Stimulated activated memory B cell treated with anti-CD40 and anti-IgM and Interleukin-4, amounts not matched to agents 10 μg/mL and 1 μg/mL and 100 μg/mL, for 72 hours (primary cell): ENCODE measurements at regions not wholly inside any gene's neighbourhood (a gene's known extent, or its start where the extent isn't known, plus 50 kb on each side); places are given as distances from the start of the nearest gene placed in this dataset.
"Not testable (repeated sequence)": the region's sequence is repeated elsewhere in the genome, so short reads cannot be mapped to it uniquely, and the experiment has no call there.

ENCODE experiments used
- ATAC-seq: fragments of 150-1000 bp; cut with Tn5 transposase; 2 replicates; pipeline ENCODE4 v1.10.0; 2021
- H3K27ac Mint-ChIP-seq: one replicate; pipeline ENCODE4 v1.8.0; 2022; ENCODE audit warnings: mild to moderate bottlenecking, mixed read lengths
- H3K27me3 Mint-ChIP-seq: one replicate; pipeline ENCODE4 v1.8.0; 2022; ENCODE audit warnings: mixed read lengths
- H3K36me3 Mint-ChIP-seq: one replicate; pipeline ENCODE4 v1.8.0; 2022; ENCODE audit warnings: mixed read lengths
- H3K4me1 Mint-ChIP-seq: one replicate; pipeline ENCODE4 v1.8.0; 2022; ENCODE audit warnings: mixed read lengths
- H3K4me3 Mint-ChIP-seq: one replicate; pipeline ENCODE4 v1.8.0; 2022; ENCODE audit warnings: mild to moderate bottlenecking, moderate library complexity, mixed read lengths
- H3K9me3 Mint-ChIP-seq: one replicate; pipeline ENCODE4 v1.8.0; 2022; ENCODE audit warnings: mixed read lengths

DNA sequence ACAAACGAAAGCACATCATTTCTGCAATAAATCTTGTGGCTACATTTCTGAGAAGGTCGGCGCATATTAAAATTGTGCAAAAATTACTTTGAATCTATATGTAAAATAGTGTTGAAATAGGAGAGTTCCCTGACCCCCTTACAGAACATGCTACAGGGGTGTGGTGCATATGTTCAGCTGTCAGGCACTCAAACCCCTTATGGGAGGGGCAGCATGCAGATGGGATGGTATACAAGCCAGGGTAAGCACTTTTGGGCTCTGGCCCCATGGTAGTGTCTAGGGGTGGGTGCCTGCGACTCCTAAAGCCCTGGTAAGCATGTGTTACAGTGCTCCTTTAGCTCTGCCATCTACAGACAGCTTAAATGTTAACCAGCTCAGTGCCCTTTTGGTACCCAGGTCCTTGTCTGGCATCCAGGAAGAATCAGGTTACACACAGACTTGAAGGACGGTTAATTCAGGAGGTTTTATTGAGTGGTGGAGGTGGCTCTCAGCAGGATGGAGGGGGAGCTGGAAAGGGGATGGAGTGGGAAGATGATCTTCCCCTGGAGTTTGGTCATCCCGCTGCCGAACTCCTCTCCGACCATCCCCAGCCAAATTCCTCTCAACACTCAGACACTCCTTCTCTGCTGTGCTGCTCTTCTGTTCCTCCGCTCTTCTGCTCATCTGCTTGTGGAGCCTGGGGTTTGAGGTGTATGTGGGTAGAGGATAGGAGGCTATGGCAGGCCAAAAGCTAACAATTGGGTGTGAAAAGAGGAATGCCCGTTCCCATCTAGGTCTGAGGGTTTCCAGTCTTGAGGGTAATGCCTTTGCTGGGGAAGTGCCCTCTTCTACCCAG is 84.6 kb upstream of the RASEF start:
- no peaks in the 10 kb centered on the region for H3K36me3 Mint-ChIP-seq
- peaks cover 3% of the 10 kb centered on the region for H3K9me3 Mint-ChIP-seq
- no peaks in the 10 kb centered on the region for H3K27me3 Mint-ChIP-seq
- H3K27ac Mint-ChIP-seq = no peak overlapping the region
- H3K4me3 Mint-ChIP-seq = no peak overlapping the region
- H3K4me1 Mint-ChIP-seq = no peaks in the 10 kb centered on the region
- ATAC-seq = no peak

DNA sequence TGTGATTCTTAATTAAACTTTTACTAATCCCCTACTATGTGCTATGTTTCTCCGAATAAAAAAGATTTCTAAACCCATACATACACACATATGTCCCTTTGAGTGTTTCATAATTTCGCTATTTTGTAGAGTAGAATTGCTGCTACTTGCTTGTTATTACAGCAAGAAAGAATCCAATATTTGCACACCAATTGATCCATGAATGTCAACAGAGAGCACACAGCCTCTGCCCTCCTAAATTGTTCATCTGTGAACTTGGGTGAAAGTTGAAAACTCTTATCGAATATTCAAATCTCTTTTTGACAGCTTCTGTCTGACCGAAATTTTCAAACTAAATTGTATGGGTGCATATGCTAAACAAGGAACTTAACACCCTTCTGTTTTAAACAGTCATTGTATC is 83.4 kb upstream of the RASEF start:
- Mint-ChIP-seq H3K4me3 (no peak overlapping the region), H3K27me3 (no peaks in the 10 kb centered on the region), H3K36me3 (no peaks in the 10 kb centered on the region), H3K9me3 (peaks cover 3% of the 10 kb centered on the region), H3K4me1 (no peaks in the 10 kb centered on the region), H3K27ac (no peak overlapping the region)
- no peak for ATAC-seq

DNA sequence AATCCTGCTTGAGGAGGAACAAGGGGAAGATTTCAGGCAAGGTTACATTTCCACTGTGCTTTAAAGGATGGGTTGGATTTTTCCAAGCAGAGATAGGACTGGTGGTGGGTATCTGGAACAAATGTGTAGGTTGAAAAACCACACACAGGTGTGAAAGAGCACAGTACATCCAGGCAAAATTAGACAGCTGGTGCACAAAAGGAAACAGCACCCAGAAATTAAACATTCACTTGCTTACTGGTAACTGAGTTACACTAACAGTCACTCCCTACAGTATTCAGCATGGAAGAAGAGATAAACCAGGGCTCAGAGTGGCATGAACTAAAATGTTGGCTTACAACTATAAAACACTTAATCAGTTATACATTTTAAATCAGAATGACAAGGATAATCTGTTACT is 81.5 kb upstream of the RASEF start:
- Mint-ChIP-seq H3K36me3 (no peaks in the 10 kb centered on the region), H3K27ac (no peak overlapping the region), H3K9me3 (peaks cover 3% of the 10 kb centered on the region), H3K4me3 (no peak overlapping the region), H3K4me1 (no peaks in the 10 kb centered on the region), H3K27me3 (no peaks in the 10 kb centered on the region)
- ATAC-seq = no peak

DNA sequence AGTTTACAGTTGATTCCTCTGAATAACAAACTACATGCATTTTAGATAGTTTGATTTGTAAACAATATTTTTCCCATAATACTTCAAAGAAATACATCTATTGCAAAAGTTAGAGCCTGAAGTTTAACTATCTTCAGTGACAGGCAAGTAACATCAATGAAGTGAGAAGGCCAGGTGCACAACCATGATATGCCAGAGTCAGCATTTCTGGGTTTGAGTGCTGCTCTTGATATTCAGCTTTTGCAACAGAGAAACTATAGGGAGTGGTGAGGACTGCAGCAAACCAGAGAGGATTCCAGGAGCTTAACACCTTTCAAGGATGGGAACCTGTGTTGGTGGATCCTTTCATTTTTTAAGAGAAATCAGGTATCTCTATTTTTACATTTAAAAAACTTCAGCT is 79.4 kb upstream of the RASEF start:
- Mint-ChIP-seq H3K27me3 (no peaks in the 10 kb centered on the region), H3K36me3 (no peaks in the 10 kb centered on the region), H3K4me1 (no peaks in the 10 kb centered on the region), H3K9me3 (no peaks in the 10 kb centered on the region), H3K27ac (no peak overlapping the region), H3K4me3 (no peak overlapping the region)
- no peak for ATAC-seq

DNA sequence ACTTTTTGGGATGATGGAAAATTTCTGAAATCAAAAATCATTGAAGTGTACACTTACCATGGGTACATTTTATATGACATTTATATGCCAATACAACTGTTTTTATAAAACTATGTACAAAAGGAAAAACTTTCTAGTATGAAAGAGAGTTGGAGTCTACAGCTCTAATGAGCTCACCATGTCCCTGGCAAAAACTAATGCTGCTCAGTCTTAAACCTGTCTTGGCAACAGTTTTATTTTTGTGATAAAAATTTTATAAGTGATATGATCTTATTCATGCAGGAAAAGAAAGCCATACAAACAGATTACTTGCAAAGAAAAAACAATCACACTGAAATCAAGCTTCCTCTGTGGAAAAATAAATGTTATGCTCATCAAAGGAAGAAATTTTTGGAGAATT is 78.9 kb upstream of the RASEF start:
- Mint-ChIP-seq H3K4me3 (no peak overlapping the region), H3K4me1 (no peaks in the 10 kb centered on the region), H3K36me3 (no peaks in the 10 kb centered on the region), H3K9me3 (no peaks in the 10 kb centered on the region), H3K27ac (no peak overlapping the region), H3K27me3 (no peaks in the 10 kb centered on the region)
- ATAC-seq = no peak

DNA sequence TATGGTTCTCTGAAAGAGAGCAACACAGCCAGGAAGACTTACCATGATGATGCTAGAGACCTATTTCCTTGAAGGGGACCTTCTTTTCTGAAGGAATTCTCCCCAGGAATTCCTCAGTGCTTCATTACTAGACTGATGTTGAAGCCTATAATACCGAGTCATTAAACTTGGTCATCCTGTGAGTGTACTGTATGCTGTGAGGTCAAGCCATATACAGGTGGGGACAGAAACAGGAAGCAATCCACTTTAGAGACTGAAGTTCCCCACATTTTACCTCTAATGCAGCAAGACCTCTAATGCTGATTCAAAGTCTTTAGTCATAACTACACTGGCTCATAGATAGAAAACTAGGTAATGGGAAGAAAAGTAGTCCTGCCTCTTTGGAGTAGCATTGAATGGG is 77.1 kb upstream of the RASEF start:
- H3K36me3 Mint-ChIP-seq = no peaks in the 10 kb centered on the region
- no peak overlapping the region for H3K27ac Mint-ChIP-seq
- H3K4me3 Mint-ChIP-seq = no peak overlapping the region
- no peaks in the 10 kb centered on the region for H3K27me3 Mint-ChIP-seq
- no peak for ATAC-seq
- H3K4me1 Mint-ChIP-seq = no peaks in the 10 kb centered on the region
- H3K9me3 Mint-ChIP-seq = no peaks in the 10 kb centered on the region

DNA sequence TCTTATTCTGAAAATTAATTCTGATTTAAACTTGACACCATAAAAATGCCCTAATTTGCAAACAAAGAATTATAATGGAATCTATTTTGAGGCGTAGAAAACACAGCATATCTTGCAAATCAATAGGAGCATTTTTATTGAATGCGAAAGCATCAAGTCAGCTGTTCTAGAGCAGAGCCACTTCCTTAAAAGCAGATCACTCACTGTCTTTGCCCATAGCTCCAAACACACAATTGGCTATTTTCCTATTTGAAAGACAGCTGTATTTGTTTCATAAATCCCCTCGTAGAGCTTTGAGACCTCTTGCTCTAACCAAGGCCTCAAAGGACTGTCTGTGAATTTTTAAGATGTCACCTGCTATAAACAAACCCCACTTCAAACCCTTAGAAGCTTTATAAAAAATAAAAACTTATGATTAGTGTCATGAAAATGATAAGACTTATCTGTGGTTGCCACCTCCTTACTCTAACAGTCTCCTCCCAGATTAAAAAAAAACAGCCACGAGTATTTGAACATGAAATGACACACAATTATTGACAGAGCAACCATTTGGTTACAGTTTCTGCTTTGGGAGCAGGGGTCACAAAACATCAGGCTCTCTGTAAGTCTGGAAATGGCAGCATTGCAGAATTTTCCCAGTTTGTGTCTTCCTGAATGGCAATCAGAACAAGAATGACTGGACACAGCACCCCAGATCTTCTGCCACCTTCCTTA is 75.6 kb upstream of the RASEF start:
- Mint-ChIP-seq H3K4me3 (no peak overlapping the region), H3K9me3 (peaks cover 2% of the 10 kb centered on the region), H3K27ac (no peak overlapping the region), H3K36me3 (no peaks in the 10 kb centered on the region), H3K4me1 (no peaks in the 10 kb centered on the region), H3K27me3 (no peaks in the 10 kb centered on the region)
- ATAC-seq = no peak

DNA sequence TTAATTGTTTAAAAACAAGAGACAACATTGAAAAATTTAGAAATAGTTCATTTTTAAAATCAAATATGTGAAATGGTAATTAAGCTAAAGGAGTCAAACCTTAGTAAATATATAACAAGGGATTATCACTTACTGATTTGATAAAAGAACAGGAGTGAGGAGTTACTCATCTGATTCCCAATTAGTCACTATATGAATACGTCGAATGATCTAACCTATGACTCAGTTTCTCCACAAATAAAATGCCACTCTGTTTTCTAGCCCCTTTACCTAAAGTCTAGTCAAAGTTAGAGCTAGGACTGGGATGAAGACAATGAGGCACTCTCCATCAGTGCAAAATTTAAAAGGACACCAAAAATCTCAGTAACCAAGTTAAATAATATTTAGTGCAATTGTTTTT is 70.4 kb upstream of the RASEF start:
- Mint-ChIP-seq H3K36me3 (no peaks in the 10 kb centered on the region), H3K27me3 (no peaks in the 10 kb centered on the region), H3K9me3 (peaks cover 6% of the 10 kb centered on the region), H3K4me3 (no peak overlapping the region), H3K4me1 (no peaks in the 10 kb centered on the region), H3K27ac (no peak overlapping the region)
- no peak for ATAC-seq

DNA sequence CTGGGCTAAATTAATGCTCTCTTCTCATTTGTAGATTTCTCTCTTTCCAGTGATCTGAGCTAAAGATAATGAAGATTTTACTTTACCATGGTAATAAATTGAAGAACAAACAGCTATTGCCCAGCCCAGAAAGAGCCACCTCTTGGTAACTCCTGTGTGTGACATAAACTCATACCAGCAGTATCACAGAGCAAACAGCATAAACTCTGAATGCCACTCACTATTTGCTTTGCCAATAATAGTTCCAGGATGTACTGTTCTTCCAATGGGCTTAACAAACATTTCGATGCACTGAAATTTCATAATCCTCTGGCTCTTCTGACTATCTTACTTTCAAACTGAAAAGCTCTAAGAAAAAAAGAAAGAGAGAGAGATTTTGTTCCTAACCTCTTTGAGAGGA is 69.8 kb upstream of the RASEF start:
- no peak for ATAC-seq
- Mint-ChIP-seq H3K27me3 (no peaks in the 10 kb centered on the region), H3K27ac (no peak overlapping the region), H3K4me3 (no peak overlapping the region), H3K4me1 (no peaks in the 10 kb centered on the region), H3K36me3 (no peaks in the 10 kb centered on the region), H3K9me3 (peaks cover 8% of the 10 kb centered on the region)

DNA sequence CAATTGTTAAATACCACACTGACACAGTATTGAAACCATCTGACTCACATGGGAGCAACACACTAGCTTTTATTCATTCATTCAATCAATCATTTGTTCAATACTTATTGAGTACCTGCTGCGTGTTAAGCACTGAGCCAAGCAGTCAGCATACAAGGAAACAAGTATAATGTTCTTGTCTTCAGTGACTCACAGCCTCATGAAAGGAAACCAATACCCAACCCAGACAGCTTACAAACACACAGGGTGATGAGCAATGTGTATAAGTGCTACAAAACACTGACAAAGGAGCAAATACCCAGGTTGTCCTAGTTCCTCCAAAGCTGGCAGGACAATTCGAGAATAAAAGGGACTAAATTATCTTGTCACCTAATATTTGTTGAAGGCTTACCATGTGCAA is 67.6 kb upstream of the RASEF start:
- H3K9me3 Mint-ChIP-seq = peaks cover 11% of the 10 kb centered on the region
- no peaks in the 10 kb centered on the region for H3K4me1 Mint-ChIP-seq
- H3K4me3 Mint-ChIP-seq = no peak overlapping the region
- H3K27me3 Mint-ChIP-seq = no peaks in the 10 kb centered on the region
- no peak overlapping the region for H3K27ac Mint-ChIP-seq
- H3K36me3 Mint-ChIP-seq = no peaks in the 10 kb centered on the region
- ATAC-seq = no peak

DNA sequence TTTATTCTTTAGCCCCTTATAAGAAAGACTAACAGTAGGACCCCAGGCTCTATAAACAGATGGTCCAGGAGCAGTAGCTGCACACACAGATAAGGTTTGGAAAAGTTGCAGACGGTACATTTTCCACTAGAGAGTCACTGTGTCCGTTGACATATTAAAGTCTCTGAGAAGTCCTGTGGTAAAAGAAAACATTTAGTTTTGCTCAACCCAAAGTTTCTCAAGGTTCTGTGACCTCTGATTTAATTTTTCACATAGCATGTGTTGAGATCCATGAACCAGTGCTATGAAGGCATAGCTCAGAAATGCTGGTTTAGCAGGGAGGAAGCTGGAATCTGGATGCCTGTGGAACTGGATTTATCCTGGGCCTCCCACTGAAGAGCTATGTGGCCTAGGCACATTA is 62.7 kb upstream of the RASEF start:
- peaks cover 11% of the 10 kb centered on the region for H3K9me3 Mint-ChIP-seq
- H3K4me3 Mint-ChIP-seq = no peak overlapping the region
- ATAC-seq = no peak
- no peak overlapping the region for H3K27ac Mint-ChIP-seq
- H3K27me3 Mint-ChIP-seq = no peaks in the 10 kb centered on the region
- H3K36me3 Mint-ChIP-seq = no peaks in the 10 kb centered on the region
- no peaks in the 10 kb centered on the region for H3K4me1 Mint-ChIP-seq

DNA sequence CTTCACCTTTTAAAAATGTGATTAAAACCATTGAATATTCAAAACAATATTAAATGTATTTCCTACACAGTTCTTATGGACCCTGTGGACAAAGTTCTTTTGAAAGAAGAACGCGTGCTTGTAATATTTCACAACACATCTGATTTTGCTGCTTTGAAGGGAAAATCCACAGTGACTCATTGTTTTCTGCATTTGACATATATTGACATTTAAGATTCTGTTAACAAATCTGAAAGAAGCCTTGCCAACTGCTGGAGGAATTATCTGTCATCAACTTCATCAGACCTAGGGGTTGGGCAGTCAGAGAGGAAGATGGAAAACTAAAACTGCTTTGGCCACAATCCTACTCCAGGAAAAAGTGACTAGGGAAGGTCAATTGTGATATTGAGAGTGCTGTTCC is 56.9 kb upstream of the RASEF start:
- Mint-ChIP-seq H3K36me3 (no peaks in the 10 kb centered on the region), H3K27me3 (no peaks in the 10 kb centered on the region), H3K4me1 (no peaks in the 10 kb centered on the region), H3K4me3 (no peak overlapping the region), H3K9me3 (peaks cover 2% of the 10 kb centered on the region), H3K27ac (no peak overlapping the region)
- no peak for ATAC-seq

DNA sequence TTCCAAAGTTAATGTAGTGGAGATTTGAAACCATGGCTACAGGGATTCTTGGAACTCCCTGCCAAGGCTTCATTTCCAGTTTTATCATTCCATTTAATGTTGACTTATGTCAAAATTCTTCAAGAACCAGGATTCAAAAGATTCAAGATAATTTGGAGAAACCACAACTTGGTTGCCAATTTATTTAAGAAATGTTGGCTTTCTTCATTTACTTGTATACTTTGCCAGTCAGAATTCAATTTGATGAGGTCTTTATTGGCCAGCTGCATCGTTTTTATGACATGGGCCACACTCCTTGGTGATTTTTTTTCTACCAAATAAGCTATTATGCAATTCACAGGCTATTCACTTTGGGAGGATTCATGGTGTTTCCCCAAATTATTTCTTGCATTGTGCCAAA is 53.1 kb upstream of the RASEF start:
- H3K27me3 Mint-ChIP-seq = no peaks in the 10 kb centered on the region
- H3K4me3 Mint-ChIP-seq = no peak overlapping the region
- H3K27ac Mint-ChIP-seq = no peak overlapping the region
- no peak for ATAC-seq
- H3K4me1 Mint-ChIP-seq = no peaks in the 10 kb centered on the region
- no peaks in the 10 kb centered on the region for H3K36me3 Mint-ChIP-seq
- H3K9me3 Mint-ChIP-seq = peaks cover 5% of the 10 kb centered on the region

DNA sequence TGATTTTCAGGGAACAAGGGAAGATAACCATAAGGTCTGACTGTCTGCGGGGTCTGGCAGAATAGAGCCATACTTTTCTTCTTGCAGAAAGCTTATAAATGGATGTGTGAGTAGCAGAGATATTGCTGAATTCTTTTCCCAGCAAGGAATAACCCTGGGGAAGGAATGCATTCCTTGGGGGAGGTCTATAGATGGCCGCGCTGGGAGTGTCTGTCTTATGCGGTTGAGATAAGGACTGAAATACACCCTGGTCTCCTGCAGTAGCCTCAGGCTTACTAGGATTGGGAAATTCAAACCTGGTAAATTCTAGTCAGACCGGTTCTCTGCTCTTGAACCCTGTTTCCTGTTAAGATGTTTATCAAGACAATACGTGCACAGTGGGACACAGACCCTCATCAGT is 50.5 kb upstream of the RASEF start:
- not testable (repeated sequence) for H3K27ac Mint-ChIP-seq, H3K4me3 Mint-ChIP-seq, H3K27me3 Mint-ChIP-seq, H3K9me3 Mint-ChIP-seq, H3K36me3 Mint-ChIP-seq, ATAC-seq, H3K4me1 Mint-ChIP-seq
